ENCODE measurements at regions not wholly inside any gene's neighbourhood (a gene's known extent, or its start where the extent isn't known, plus 50 kb on each side); places are given as distances from the start of the nearest gene placed in this dataset.
A peak's percentile ranks its signal among the peaks of the same experiment; 100 is the strongest.

- DNase-seq (ENCODE audit: low spot score) = no peak
- ATAC-seq = no peak
Measured at GRCh38 chr10:129259128-129259815, 207.8 kb upstream of the MGMT start.

DNA sequence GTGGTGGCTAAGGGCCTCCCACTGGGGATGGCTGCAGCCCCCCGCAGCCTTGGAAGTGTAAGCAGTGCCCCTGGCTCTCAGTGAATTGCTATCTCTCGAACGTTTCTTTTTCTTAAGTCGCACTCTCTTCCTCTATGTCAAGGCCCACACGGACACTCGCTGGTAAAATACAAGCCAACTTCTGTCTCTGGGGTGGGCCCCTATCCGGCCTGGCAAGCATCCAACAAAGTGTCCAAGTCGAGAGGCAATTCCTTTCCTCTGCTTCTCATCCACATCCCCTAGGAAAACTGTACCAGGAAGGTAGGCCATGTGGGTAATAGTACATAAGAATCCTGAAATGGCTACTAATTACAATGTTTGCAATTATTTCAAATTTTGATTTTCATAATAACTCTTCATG lies 194.9 kb upstream of the MGMT start:
- no peak for ATAC-seq
- no peak for DNase-seq (ENCODE audit: low spot score)

DNA sequence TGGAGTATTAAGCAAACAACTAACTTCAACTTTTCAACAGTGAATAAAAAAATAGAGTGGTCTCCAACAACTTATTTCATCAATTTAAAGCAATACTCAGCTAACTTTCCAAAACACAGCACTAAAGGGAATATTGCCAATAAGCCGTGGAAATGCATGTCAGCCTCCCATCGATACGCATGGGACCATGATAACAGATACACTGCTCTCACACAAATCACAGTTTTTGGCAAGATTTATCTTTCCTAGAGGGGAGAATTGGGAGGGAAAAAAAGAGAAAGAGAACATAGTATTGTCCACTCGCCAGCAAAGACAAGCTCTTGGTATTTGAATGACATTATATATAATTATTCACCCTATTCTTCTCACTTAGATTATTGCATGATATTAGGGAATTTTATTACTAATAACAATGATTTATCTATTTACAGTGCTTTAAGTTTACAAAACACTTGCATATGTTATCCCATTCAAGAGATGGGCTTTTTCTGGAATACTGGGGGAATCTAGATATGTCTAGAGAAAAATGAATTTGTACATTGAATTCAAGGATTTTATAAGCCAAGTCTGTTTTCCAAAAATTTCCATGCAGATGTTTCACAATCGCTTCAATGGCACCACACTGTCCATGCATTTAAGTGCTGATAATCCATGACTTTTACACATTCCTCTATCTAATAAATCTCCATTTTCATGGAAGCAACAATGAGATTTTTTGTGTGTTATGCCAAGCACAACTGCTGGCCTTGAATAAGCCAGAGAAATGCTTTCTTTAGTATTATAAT lies 194.0 kb upstream of the MGMT start:
- DNase-seq (ENCODE audit: low spot score) = no peak
- no peak for ATAC-seq

- ATAC-seq (no peak), DNase-seq (ENCODE audit: low spot score) (no peak)
Measured at GRCh38 chr10:129273860-129274259, 193.2 kb upstream of the MGMT start.

DNA sequence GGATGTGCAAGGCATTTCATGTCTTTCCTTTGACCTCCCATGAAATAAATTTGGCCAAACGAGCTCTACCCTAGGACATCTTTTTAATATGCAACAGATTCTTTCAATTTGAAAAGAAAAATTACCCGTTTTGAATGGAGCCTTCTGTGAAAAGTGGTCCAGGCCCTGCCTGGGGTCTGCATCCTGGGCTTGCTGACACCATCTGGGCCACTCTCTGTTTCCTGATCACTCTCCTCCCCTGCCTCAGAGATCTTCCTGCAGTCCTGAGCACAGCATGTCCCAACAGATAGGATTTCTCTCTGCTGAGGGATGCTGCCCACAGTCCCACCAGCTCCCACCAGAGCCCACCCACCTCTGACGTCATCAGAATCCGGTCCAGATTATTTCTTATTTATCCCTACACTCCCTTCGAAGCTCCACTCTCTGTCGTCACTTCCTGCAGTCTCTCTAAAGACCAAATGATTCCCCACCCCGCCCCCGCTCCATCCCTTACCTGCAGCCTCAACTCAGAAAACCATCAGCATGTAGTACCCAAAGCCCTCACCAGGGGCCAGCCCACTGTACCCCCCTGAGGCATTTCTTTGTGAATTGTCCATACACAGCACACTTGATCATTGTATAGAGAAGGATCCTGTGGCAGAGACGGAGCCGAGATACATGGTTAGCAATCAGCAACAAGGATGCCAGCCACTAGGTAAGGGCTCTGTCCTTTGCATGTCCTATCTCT lies 192.1 kb upstream of the MGMT start:
- ATAC-seq (no peak), DNase-seq (ENCODE audit: low spot score) (no peak)

GRCh38 chr10:129275886-129276285 lies 191.2 kb upstream of the MGMT start:
- DNase-seq (ENCODE audit: low spot score) (no peak), ATAC-seq (no peak)

DNA sequence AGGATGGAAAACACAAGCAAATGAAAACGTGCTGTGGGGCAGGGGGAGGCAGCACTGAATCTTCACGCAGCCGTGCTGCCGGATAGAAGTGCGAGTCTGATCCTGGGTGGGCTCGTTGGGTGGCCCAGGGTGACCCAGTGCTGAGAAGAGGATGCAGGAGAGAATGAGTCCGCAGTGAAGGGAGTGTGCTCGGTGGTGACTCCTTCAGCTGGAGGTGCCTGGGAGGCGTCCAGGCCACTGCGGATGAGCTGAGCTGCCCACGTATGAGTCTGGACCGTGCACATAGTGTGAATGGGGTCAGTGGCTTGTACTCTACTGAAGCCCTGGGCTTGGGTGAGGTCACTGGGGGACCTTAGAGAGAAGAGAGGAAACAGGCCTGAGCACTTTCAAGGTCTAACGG lies 190.0 kb upstream of the MGMT start:
- ATAC-seq (no peak), DNase-seq (ENCODE audit: low spot score) (no peak)

DNA sequence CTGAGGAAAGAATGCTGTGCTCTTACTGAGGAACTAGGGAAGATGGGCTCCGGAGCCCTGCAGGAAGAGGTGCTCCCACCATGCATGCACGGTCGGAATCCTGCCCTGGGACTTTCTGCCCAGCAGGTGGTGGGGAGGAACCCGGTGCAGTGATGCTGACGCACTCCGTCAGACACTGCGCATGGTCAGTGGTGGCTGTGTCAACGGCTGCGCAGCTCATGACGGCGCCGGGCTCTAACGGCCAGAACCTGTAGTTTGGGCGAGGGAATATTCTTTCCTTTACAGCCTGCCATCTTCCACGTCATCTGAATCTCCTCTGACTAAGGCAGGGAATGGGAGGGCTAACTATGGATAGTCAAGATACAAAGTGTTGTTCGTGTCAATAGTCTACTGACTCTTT lies 189.2 kb upstream of the MGMT start:
- DNase-seq (ENCODE audit: low spot score) (no peak), ATAC-seq (no peak)

GRCh38 chr10:129278686-129279085 lies 188.4 kb upstream of the MGMT start:
- no peak for DNase-seq (ENCODE audit: low spot score)

DNA sequence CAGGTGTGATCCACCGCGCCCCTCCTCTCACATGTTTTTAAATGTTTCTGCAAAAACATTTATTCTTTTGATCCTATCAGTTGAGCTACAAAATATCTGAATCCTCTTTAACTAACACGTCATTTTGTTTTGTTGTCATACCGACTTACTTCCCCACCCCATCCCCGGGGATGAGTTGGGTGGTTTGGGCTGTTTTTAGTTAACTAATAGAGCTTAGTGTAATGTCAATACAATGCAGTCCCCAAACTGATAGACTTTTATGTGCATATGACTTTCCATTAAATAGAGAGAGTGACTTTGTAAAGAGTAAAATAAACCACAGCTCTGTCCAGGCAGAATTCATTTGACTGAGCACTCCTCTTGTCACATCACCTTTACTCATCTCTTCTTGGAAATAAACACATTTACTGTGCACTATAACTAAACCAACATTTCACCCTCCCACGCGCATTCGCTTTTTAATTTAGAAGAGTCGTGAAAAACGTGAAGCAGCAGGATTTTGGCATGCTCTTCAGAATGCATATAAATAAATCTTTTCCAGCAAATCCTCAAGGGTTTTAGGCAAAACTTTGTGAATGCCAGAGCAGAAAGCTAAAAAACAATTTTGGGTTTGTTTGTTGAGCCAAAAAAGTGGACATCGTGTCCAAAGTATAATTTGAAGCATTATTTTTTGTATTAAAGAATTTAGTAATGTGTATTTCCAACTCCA lies 187.4 kb upstream of the MGMT start:
- ATAC-seq (no peak), DNase-seq (ENCODE audit: low spot score) (no peak)

More at GRCh38 chr10:129278686-129279085, 188.4 kb upstream of the MGMT start:
- ATAC-seq = no peak

DNA sequence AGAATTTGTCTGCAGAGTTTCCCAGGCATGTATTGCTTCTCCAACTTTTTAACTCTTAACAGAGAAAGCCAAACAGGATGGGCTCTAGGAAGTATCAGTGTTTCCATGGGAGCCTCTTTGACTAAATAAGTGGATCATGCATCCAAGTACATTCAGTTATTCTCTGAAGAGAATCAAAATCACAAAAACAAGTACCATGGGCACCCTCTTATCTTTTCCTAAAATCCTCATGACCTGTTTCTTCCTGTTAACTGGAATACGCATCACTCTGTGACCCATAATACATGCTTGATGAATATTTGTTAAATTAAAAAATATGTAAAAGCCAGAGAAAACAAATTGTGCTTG lies 186.9 kb upstream of the MGMT start:
- DNase-seq (ENCODE audit: low spot score) (no peak), ATAC-seq (no peak)

DNA sequence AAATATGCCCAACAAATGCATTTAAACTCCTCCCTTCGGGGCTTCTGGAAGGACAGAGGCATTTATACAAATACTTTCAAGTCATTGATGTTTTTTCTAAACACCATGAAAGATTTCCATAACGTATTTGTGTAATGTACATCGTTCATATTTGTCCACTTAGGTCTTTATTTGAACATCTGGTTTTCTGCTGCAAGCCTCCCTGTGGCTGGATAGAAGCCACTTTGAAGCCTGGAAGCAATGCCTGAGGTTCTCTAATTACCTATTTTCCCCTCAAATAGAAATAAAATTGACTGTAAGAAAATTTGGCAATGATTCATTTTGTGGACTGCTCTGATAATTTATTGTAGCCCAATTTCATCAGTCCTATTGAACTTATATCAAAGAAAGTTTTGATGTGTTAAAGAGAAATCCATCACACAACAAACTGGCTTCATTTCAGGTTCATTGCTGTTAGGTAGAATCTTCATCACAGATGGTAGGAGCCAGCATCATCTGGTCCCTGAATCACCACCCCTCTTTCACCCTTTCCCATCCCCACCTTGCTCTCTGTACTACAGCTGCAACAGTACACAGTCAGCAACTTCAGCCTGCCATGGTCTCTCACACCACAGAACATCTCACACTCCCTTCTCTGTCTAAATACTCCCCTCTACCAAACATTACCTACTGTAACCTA lies 186.0 kb upstream of the MGMT start:
- DNase-seq (ENCODE audit: low spot score) (no peak), ATAC-seq (no peak)

GRCh38 chr10:129285459-129285858 lies 181.6 kb upstream of the MGMT start:
- DNase-seq (ENCODE audit: low spot score) = no peak
- no peak for ATAC-seq

DNA sequence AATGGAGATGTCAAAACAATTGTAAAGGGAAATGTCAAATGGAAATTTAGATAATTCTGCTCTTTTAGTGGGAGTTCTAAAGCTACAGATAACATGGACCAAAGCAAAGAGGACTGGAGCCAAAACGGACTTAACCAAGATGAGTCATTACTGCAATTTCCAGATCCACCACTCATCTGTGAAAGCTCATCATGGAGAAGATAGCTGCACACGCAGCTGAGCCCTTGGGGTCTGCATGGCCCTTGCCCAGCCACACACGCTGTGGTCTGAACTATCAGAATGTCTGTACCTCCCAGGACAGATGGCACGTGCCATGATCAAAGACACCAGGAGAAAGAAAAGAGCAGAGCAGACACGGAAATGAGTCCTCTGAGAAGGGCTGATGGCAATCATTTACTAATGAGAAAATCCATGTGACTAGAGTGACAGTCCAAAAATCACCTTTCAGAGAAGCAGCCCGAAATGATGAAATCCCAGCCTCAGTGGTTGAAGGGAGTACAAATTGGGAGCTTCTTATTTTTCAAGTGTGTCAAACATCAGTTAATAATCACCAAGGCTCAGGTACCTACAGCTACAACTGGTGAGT lies 177.9 kb upstream of the MGMT start:
- peak; percentile 55 for ATAC-seq
- DNase-seq (ENCODE audit: low spot score) = no peak

- DNase-seq (ENCODE audit: low spot score) = no peak
- no peak for ATAC-seq
Measured at GRCh38 chr10:129293991-129294700, 172.9 kb upstream of the MGMT start.

GRCh38 chr10:129294944-129295343 lies 172.1 kb upstream of the MGMT start:
- ATAC-seq (no peak), DNase-seq (ENCODE audit: low spot score) (no peak)

GRCh38 chr10:129305046-129305445 lies 162.0 kb upstream of the MGMT start:
- DNase-seq (ENCODE audit: low spot score) = no peak
- ATAC-seq = no peak

GRCh38 chr10:129307141-129307540 lies 159.9 kb upstream of the MGMT start:
- DNase-seq (ENCODE audit: low spot score) (no peak), ATAC-seq (no peak)

DNA sequence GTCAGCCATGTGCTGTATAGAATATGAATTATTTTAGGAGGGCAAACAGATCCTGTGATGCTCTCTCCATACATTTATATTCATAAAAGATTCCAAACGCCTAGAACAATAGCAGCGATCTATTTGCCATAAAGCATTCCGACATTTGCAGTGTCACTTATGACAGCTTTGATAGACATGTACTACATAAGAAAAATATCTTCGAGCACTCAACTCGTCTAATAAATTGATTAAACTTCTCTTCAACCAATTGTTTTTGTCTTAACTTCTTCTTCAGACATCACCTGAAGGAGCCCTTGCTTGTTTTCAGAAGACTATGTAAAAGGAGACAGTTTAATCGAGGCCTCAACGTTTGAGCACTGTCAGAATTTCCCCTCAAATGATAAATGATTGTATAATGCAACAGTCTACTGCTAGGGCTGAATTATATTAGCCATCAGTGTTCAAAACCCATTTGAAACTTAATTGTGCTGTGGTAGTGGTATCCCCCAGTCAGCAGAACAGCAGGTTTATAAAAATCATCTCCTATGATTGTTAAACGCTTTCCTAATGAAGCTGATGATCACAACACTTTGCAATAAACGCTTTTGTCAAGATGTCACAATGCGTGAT lies 158.0 kb upstream of the MGMT start:
- ATAC-seq (no peak), DNase-seq (ENCODE audit: low spot score) (no peak)
